ENCODE measurements at regions not wholly inside any gene's neighbourhood (a gene's known extent, or its start where the extent isn't known, plus 50 kb on each side); places are given as distances from the start of the nearest gene placed in this dataset.

DNA sequence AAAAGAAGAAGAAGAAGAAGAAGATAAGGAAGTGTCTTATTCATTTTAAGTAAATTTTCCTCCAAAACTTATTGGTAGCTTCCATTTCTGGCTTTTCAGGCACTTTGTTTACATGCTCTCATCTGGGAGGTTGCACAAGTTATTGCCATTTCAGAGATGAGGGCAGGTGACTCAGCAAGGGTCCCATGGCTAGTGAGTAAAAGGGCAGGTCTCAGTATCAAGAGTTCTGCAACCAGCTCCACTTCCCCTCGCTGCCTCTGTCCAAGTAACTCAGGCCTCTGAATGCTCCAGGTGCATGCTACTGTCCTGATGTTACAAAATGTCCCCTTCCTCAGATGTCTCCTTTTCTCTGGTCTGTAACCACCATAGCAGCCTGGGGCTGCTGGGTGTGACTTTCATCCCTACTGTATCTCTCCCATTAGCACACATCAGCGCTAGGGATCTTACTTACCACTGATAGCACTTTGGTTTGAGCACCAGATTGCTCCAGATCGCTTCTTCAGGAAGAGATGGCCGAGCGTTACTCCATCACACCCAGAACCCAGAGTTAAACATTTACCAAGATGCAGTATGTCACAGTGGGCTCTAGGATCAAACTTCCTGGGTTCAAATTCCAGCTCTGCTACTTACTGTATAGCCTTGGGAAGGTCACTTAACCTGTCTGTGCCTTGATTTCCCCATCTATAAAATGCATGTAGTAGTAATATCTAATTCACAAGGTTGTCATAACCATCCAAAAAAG, 57.4 kb upstream of the LAPTM4A start:
- no peak for DNase-seq

DNA sequence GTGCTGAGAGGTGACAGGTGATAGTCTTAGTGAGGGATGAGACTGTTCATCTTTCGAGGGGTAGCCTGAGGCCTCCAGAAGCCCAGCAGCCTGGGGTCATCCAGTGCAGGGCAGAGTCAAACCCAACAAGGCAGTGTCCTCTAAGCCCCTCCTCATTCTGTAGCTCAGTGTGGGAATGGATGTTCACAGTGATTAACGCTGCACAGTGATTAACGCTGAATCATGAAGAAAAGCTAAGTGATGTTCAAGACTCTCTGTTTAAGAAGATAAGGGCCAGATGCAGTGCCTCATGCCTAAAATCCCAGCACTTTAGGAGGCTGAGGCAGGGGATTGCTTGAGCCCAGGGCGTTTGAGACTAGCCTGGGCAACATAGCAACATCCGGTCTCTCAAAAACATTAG, 56.3 kb upstream of the LAPTM4A start:
- DNase-seq = no peak

DNA sequence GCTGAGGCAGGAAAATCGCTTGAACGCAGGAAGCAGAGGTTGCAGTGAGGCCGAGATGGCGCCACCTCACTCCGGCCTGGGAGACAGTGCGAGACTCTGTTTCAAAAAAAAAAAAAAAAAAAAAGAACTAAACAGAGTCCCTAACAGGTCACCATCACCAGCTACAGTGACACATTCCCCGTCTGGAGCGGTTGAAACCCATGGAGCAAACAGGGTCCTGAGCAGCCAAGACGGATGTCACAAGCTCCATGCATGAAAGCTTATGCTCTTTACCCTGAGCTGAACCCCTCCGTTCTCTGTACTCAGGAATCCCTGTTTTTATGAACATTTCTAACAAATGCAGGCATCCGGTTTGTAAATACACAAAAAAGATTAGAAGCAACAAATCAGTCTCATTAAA, 55.9 kb upstream of the LAPTM4A start:
- DNase-seq = no peak

DNA sequence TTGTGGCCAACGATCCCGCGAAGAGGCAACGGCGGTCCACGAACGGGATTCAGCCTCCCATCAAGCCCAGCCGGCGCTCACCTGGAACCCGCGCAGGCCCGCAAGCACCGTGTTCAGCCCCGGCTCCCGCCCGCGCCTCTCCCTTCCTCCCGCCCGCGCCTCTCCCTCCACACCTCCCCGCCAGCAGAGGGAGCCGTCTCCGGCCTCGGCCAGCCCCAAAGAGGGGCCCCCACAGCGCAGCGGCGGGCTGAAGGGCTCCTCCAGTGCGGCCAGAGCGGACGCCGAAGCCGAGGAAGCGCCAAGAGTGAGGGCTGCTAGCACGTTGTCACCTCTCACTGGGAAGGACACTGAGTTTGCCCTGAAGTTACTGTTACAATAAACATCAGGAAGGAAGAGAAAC, 55.3 kb upstream of the LAPTM4A start:
- peak; percentile 8 to 66 for DNase-seq

GRCh38 chr2:20104900-20105545, 53.6 kb upstream of the LAPTM4A start:
- no peak for DNase-seq

GRCh38 chr2:20103530-20103929, 52.1 kb upstream of the LAPTM4A start:
- DNase-seq = peak in 1 of 2 experiments; percentile 25
